Stomach (tissue), 4 donors: ENCODE measurements at regions not wholly inside any gene's neighbourhood (a gene's known extent, or its start where the extent isn't known, plus 50 kb on each side); places are given as distances from the start of the nearest gene placed in this dataset.

ENCODE experiments used
- EP300 ChIP-seq: sonication (generic); formaldehyde crosslinking; IDR thresholded peaks from one replicate; pipeline ENCODE4 v1.6.1; 2017; ENCODE audit warnings: antibody characterized with exemption
- POLR2A ChIP-seq, 4 donors: fragments of 450-650 bp; IDR thresholded peaks; one replicate each; pipeline ENCODE4 v1.6.1; 2016; ENCODE audit warnings: antibody characterized with exemption in 4 of 4, control low read depth in 2 of 4, mild to moderate bottlenecking in 1 of 4, moderate library complexity in 1 of 4
- TF ChIP-seq, protein P1 (sequence below), 7 experiments: fragments of 450-650 bp in 4 of 7; fragments of 200-600 bp in 3 of 7; sonication (generic) in 3 of 7; IDR thresholded peaks; one replicate each; pipeline ENCODE4 v1.5.1; 2016 to 2019; ENCODE audit warnings: antibody characterized with exemption in 7 of 7, control low read depth in 2 of 7, mild to moderate bottlenecking in 1 of 7

DNA sequence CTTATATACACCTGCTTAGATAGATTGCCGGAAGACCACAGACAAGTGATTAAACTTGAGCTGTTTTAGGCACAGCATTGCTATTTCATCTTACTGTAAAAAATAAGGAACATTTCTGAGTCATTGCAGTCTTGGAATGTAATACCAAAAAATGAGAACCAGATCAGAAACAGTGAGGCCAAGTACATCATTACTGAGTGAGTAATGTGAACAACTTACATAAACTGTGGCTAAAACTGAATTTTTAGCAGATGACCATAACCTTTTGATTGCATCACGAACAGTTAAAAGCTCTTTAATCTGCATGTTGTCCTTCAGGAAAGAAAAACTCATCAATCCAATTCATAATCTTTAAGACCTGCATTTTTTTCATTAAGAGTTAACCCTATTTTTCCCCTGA lies 157.1 kb upstream of the FGF10 start:
- TF ChIP-seq, protein P1, sequence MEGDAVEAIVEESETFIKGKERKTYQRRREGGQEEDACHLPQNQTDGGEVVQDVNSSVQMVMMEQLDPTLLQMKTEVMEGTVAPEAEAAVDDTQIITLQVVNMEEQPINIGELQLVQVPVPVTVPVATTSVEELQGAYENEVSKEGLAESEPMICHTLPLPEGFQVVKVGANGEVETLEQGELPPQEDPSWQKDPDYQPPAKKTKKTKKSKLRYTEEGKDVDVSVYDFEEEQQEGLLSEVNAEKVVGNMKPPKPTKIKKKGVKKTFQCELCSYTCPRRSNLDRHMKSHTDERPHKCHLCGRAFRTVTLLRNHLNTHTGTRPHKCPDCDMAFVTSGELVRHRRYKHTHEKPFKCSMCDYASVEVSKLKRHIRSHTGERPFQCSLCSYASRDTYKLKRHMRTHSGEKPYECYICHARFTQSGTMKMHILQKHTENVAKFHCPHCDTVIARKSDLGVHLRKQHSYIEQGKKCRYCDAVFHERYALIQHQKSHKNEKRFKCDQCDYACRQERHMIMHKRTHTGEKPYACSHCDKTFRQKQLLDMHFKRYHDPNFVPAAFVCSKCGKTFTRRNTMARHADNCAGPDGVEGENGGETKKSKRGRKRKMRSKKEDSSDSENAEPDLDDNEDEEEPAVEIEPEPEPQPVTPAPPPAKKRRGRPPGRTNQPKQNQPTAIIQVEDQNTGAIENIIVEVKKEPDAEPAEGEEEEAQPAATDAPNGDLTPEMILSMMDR (IDR thresholded peaks at IDR 0.05), result no peak
- no peak for TF ChIP-seq EP300
- TF ChIP-seq POLR2A (IDR thresholded peaks at IDR 0.05), result no peak
